ENCODE measurements at regions not wholly inside any gene's neighbourhood (a gene's known extent, or its start where the extent isn't known, plus 50 kb on each side); places are given as distances from the start of the nearest gene placed in this dataset.

DNA sequence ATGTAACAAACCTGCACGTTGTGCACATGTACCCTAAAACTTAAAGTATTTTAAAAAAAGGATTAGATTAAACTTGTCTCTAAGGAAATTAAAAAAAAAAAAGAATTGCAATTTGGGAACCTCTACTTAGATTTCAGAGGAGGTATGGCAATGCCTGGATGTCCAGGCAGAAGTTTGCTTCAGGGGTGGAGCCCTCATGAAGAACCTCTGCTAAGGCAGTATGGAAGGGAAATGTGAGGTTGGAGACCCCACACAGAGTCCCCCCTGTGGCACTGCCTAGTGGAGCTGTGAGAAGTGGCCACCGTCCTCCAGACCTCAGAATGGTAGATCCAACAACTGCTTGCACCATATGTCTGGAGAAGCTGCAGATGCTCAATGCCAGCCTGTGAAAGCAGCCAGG, 279.6 kb upstream of the CCDC196 start:
- TF ChIP-seq, protein P1, sequence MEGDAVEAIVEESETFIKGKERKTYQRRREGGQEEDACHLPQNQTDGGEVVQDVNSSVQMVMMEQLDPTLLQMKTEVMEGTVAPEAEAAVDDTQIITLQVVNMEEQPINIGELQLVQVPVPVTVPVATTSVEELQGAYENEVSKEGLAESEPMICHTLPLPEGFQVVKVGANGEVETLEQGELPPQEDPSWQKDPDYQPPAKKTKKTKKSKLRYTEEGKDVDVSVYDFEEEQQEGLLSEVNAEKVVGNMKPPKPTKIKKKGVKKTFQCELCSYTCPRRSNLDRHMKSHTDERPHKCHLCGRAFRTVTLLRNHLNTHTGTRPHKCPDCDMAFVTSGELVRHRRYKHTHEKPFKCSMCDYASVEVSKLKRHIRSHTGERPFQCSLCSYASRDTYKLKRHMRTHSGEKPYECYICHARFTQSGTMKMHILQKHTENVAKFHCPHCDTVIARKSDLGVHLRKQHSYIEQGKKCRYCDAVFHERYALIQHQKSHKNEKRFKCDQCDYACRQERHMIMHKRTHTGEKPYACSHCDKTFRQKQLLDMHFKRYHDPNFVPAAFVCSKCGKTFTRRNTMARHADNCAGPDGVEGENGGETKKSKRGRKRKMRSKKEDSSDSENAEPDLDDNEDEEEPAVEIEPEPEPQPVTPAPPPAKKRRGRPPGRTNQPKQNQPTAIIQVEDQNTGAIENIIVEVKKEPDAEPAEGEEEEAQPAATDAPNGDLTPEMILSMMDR (conservative IDR thresholded peaks at IDR 0.05 in 1 of 2, IDR thresholded peaks at IDR 0.05 in 1 of 2; ENCODE audit: low read depth in 1 of 2, low read length in 2 of 2), result no peak
- TF ChIP-seq EZH2 (IDR thresholded peaks at IDR 0.05; ENCODE audit: low read length, missing control alignments), result no peak

Measured in fibroblast of lung (primary cell).